Liver (tissue), 3 donors: ENCODE measurements at regions not wholly inside any gene's neighbourhood (a gene's known extent, or its start where the extent isn't known, plus 50 kb on each side); places are given as distances from the start of the nearest gene placed in this dataset.
"Not testable (repeated sequence)": the region's sequence is repeated elsewhere in the genome, so short reads cannot be mapped to it uniquely, and the experiment has no call there.

Source experiments
- CTCF ChIP-seq: fragments of 150-350 bp; IDR thresholded peaks from 2 replicates; pipeline ENCODE4 v1.5.1; 2017; ENCODE audit warnings: improper control_type of control experiment, low read depth, low read length; ENCODE audit not compliant: missing input control
- GABPA ChIP-seq, 2 donors: IDR thresholded peaks in 1 of 2; conservative IDR thresholded peaks in 1 of 2; 2 replicates each; pipeline ENCODE4 v1.6.1; 2016; ENCODE audit warnings: antibody characterized with exemption in 2 of 2, mild to moderate bottlenecking in 1 of 2, moderate library complexity in 1 of 2
- donor health status: healthy.
- donor health status: healthy.

- not testable (repeated sequence) for TF ChIP-seq GABPA (IDR thresholded peaks at IDR 0.05 in 1 of 2, conservative IDR thresholded peaks at IDR 0.05 in 1 of 2); CTCF
Observed at GRCh38 chr5:145643214-145643613, 191.9 kb downstream of the PRELID2 start.
